GM19395 (cell line): ENCODE measurements at regions not wholly inside any gene's neighbourhood (a gene's known extent, or its start where the extent isn't known, plus 50 kb on each side); places are given as distances from the start of the nearest gene placed in this dataset.

Source experiments
- ATAC-seq: cut with Tn5 transposase; IDR thresholded peaks from one replicate; pipeline ENCODE4 v1.9.1; 2021; ENCODE audit warnings: mild to moderate bottlenecking, moderate library complexity; ENCODE audit not compliant: unreplicated experiment

- ATAC-seq: no peak
Observed at GRCh38 chr1:208298593-208299269, 54.5 kb upstream of the PLXNA2 start.

- ATAC-seq: no peak
Observed at GRCh38 chr1:208300084-208300770, 56.0 kb upstream of the PLXNA2 start.

- no peak for ATAC-seq
Observed at GRCh38 chr1:208302699-208303238, 58.6 kb upstream of the PLXNA2 start.

GRCh38 chr1:208303743-208304712 lies 59.8 kb upstream of the PLXNA2 start:
- no peak for ATAC-seq

- ATAC-seq: no peak
Observed at GRCh38 chr1:208308221-208308620, 64.0 kb upstream of the PLXNA2 start.

- no peak for ATAC-seq
Observed at GRCh38 chr1:208309771-208310170, 65.6 kb upstream of the PLXNA2 start.

GRCh38 chr1:208312706-208313105 lies 68.5 kb upstream of the PLXNA2 start:
- ATAC-seq: no peak

GRCh38 chr1:208314431-208314830 lies 70.2 kb upstream of the PLXNA2 start:
- no peak for ATAC-seq

GRCh38 chr1:208318150-208318734 lies 74.1 kb upstream of the PLXNA2 start:
- no peak for ATAC-seq

- ATAC-seq: no peak
Observed at GRCh38 chr1:208324005-208324404, 79.8 kb upstream of the PLXNA2 start.

GRCh38 chr1:208326033-208326432 lies 81.8 kb upstream of the PLXNA2 start:
- no peak for ATAC-seq

- ATAC-seq: no peak
Observed at GRCh38 chr1:208329300-208329699, 85.1 kb upstream of the PLXNA2 start.

- ATAC-seq: no peak
Observed at GRCh38 chr1:208332036-208332773, 88.0 kb upstream of the PLXNA2 start.

GRCh38 chr1:208332774-208333126 lies 88.6 kb upstream of the PLXNA2 start:
- no peak for ATAC-seq

GRCh38 chr1:208333676-208334075 lies 89.5 kb upstream of the PLXNA2 start:
- ATAC-seq: no peak

- ATAC-seq: no peak
Observed at GRCh38 chr1:208335371-208336136, 91.4 kb upstream of the PLXNA2 start.

GRCh38 chr1:208336137-208336518 lies 91.9 kb upstream of the PLXNA2 start:
- no peak for ATAC-seq

GRCh38 chr1:208339911-208340310 lies 95.7 kb upstream of the PLXNA2 start:
- ATAC-seq: no peak

GRCh38 chr1:208343226-208343625 lies 99.0 kb upstream of the PLXNA2 start:
- ATAC-seq: no peak
